HUDEP-2 (cell line): ENCODE measurements at regions not wholly inside any gene's neighbourhood (a gene's known extent, or its start where the extent isn't known, plus 50 kb on each side); places are given as distances from the start of the nearest gene placed in this dataset.
"Not testable (repeated sequence)": the region's sequence is repeated elsewhere in the genome, so short reads cannot be mapped to it uniquely, and the experiment has no call there.

Experiments used
- DNase-seq, 76 experiments: peaks; one replicate each; lab custom pipeline; 2025; ENCODE audit not compliant: unreplicated experiment in 76 of 76; lab: John Stamatoyannopoulos, UW

- DNase-seq: peak in 13 of 76 experiments; percentile 5 to 44 (median 12)
Measured at GRCh38 chr7:39758234-39758970, 135.0 kb downstream of the RALA start.

- no peak for DNase-seq
Measured at GRCh38 chr7:39761449-39761848, 138.1 kb downstream of the RALA start.

- DNase-seq: not testable (repeated sequence)
Measured at GRCh38 chr7:39762466-39762865, 139.1 kb downstream of the RALA start.

GRCh38 chr7:39762881-39763280, 139.5 kb downstream of the RALA start:
- not testable (repeated sequence) for DNase-seq

- not testable (repeated sequence) for DNase-seq
Measured at GRCh38 chr7:39765833-39766232, 142.5 kb downstream of the RALA start.

- not testable (repeated sequence) for DNase-seq
Measured at GRCh38 chr7:39768439-39768838, 145.1 kb downstream of the RALA start.

GRCh38 chr7:39774341-39774851, 151.0 kb downstream of the RALA start:
- not testable (repeated sequence) for DNase-seq

- not testable (repeated sequence) for DNase-seq
Measured at GRCh38 chr7:39781557-39781956, 158.2 kb downstream of the RALA start.

GRCh38 chr7:39786440-39786839, 163.1 kb downstream of the RALA start:
- peak in 1 of 76 experiments; percentile 5 for DNase-seq

- DNase-seq: not testable (repeated sequence)
Measured at GRCh38 chr7:39791035-39791434, 159.0 kb upstream of the CDK13 start.

GRCh38 chr7:39791911-39792310, 158.1 kb upstream of the CDK13 start:
- peak in 3 of 76 experiments; percentile 5 to 22 (median 13) for DNase-seq

GRCh38 chr7:39793026-39793425, 157.0 kb upstream of the CDK13 start:
- not testable (repeated sequence) for DNase-seq

- DNase-seq: not testable (repeated sequence)
Measured at GRCh38 chr7:39793851-39794250, 156.2 kb upstream of the CDK13 start.

GRCh38 chr7:39796947-39797346, 153.1 kb upstream of the CDK13 start:
- not testable (repeated sequence) for DNase-seq

GRCh38 chr7:39798077-39798476, 152.0 kb upstream of the CDK13 start:
- DNase-seq: not testable (repeated sequence)

GRCh38 chr7:39808796-39809481, 141.1 kb upstream of the CDK13 start:
- DNase-seq: no peak

GRCh38 chr7:39810204-39810642, 139.8 kb upstream of the CDK13 start:
- peak in 74 of 76 experiments; percentile 26 to 93 (median 74) for DNase-seq

GRCh38 chr7:39810710-39811109, 139.3 kb upstream of the CDK13 start:
- no peak for DNase-seq

GRCh38 chr7:39811161-39811614, 138.9 kb upstream of the CDK13 start:
- peak in 1 of 76 experiments; percentile 21 for DNase-seq

GRCh38 chr7:39816462-39817060, 133.5 kb upstream of the CDK13 start:
- DNase-seq: no peak

GRCh38 chr7:39819514-39819913, 130.5 kb upstream of the CDK13 start:
- no peak for DNase-seq
